Loucy (cell line): ENCODE measurements at regions not wholly inside any gene's neighbourhood (a gene's known extent, or its start where the extent isn't known, plus 50 kb on each side); places are given as distances from the start of the nearest gene placed in this dataset.

Source experiments
- H2AFZ ChIP-seq: fragments of 200-600 bp; sonication (generic); 2 replicates; pipeline ENCODE4 v1.6.0; 2016; ENCODE audit warnings: antibody characterized with exemption, mild to moderate bottlenecking, low read length, moderate library complexity
- H3F3A ChIP-seq: fragments of 200-600 bp; 2 replicates; pipeline ENCODE4 v1.6.0; 2016; ENCODE audit warnings: antibody characterized with exemption, low read depth, mild to moderate bottlenecking
- H3K27me3 ChIP-seq: fragments of 200-600 bp; sonication (generic); 2 replicates; pipeline ENCODE4 v1.6.1; 2014; ENCODE audit warnings: low read length, mild to moderate bottlenecking; ENCODE audit not compliant: insufficient read depth, poor library complexity, severe bottlenecking
- H3K36me3 ChIP-seq: fragments of 200-600 bp; sonication (generic); 2 replicates; pipeline ENCODE4 v1.6.1; 2016; ENCODE audit warnings: low read length; ENCODE audit not compliant: insufficient read depth
- H3K4me1 ChIP-seq: fragments of 200-600 bp; sonication (generic); 2 replicates; pipeline ENCODE4 v1.5.1; 2014; ENCODE audit warnings: low read length, mild to moderate bottlenecking; ENCODE audit not compliant: insufficient read depth, poor library complexity, severe bottlenecking
- H3K4me2 ChIP-seq: fragments of 200-600 bp; sonication (generic); 2 replicates; pipeline ENCODE4 v1.6.0; 2014; ENCODE audit warnings: antibody characterized with exemption, low read length, low read depth, mild to moderate bottlenecking; ENCODE audit not compliant: poor library complexity, severe bottlenecking
- H3K4me3 ChIP-seq: fragments of 200-600 bp; sonication (generic); 2 replicates; pipeline ENCODE4 v1.5.1; 2014; ENCODE audit warnings: low read length, mild to moderate bottlenecking, mixed read lengths; ENCODE audit not compliant: poor library complexity, severe bottlenecking
- H3K79me2 ChIP-seq: fragments of 200-600 bp; sonication (generic); 2 replicates; pipeline ENCODE4 v1.6.1; 2014; ENCODE audit warnings: low read length; ENCODE audit not compliant: insufficient read depth
- H3K9ac ChIP-seq: fragments of 200-600 bp; sonication (generic); 2 replicates; pipeline ENCODE4 v1.6.0; 2014; ENCODE audit warnings: mild to moderate bottlenecking, low read depth, low read length, moderate library complexity; ENCODE audit not compliant: poor library complexity, severe bottlenecking
- H3K9me2 ChIP-seq: fragments of 200-600 bp; sonication (generic); replicated peaks from 2 replicates; pipeline ENCODE4 v1.6.1; 2016; ENCODE audit warnings: low read depth, low read length, mixed read lengths
- H3K9me3 ChIP-seq: fragments of 200-600 bp; sonication (generic); 2 replicates; pipeline ENCODE4 v1.6.1; 2014; ENCODE audit warnings: mild to moderate bottlenecking, antibody characterized with exemption, low read length, low read depth; ENCODE audit not compliant: insufficient read depth
- H4K20me1 ChIP-seq: fragments of 200-600 bp; sonication (generic); 2 replicates; pipeline ENCODE4 v1.6.0; 2014; ENCODE audit warnings: antibody characterized with exemption, low read length, mild to moderate bottlenecking; ENCODE audit not compliant: insufficient read depth, poor library complexity, severe bottlenecking
- CTCF ChIP-seq: fragments of 200-600 bp; sonication (generic); conservative IDR thresholded peaks from 2 replicates; pipeline ENCODE4 v1.5.1; 2014; ENCODE audit warnings: mild to moderate bottlenecking, antibody characterized with exemption, low read length
- EZH2phosphoT487 ChIP-seq: fragments of 200-600 bp; IDR thresholded peaks from 2 replicates; pipeline ENCODE4 v1.6.1; 2018; ENCODE audit warnings: antibody characterized with exemption, mild to moderate bottlenecking, moderate library complexity, borderline replicate concordance

GRCh38 chr9:100937382-100937781, 91.1 kb upstream of the PLPPR1 start:
- no peak overlapping the region for H3K4me3 ChIP-seq
- no peak overlapping the region for H2AFZ ChIP-seq
- no peaks in the 10 kb centered on the region for H3K36me3 ChIP-seq
- H3F3A ChIP-seq, result no peaks in the 10 kb centered on the region
- TF ChIP-seq CTCF (no peak), EZH2phosphoT487 (no peak)
- H3K9me3 ChIP-seq, result no peaks in the 10 kb centered on the region
- H3K9ac ChIP-seq, result no peak overlapping the region
- H3K79me2 ChIP-seq, result no peaks in the 10 kb centered on the region
- no peak overlapping the region for H3K4me2 ChIP-seq
- H3K9me2 ChIP-seq, result no peaks in the 10 kb centered on the region
- H4K20me1 ChIP-seq, result no peaks in the 10 kb centered on the region
- no peaks in the 10 kb centered on the region for H3K27me3 ChIP-seq
- H3K4me1 ChIP-seq, result no peaks in the 10 kb centered on the region

DNA sequence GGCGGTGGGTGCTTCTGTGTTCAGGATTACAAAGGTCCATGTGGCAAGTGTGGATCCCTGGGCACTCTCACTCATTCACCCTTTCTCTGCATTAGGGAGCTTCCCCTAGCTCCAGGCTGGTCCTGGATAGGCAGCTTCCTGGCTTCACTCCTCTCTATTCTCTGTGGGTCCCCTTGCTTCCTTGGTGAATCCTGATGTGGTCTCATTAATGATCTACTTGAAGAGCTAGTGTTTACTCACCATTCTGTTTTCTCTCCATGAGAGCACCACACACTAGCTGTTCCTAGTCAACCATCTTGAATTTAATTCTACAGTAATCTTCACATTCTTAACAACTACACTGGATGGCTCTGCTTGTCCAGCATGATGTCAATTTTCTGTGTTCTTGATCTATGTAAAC, 90.0 kb upstream of the PLPPR1 start:
- H3K79me2 ChIP-seq, result no peaks in the 10 kb centered on the region
- H3K4me2 ChIP-seq, result no peak overlapping the region
- H4K20me1 ChIP-seq, result no peaks in the 10 kb centered on the region
- no peaks in the 10 kb centered on the region for H3K36me3 ChIP-seq
- H3K9me2 ChIP-seq, result no peaks in the 10 kb centered on the region
- no peak overlapping the region for H2AFZ ChIP-seq
- no peaks in the 10 kb centered on the region for H3K27me3 ChIP-seq
- no peaks in the 10 kb centered on the region for H3K4me1 ChIP-seq
- H3F3A ChIP-seq, result no peaks in the 10 kb centered on the region
- TF ChIP-seq CTCF (no peak), EZH2phosphoT487 (no peak)
- H3K9ac ChIP-seq, result no peak overlapping the region
- no peaks in the 10 kb centered on the region for H3K9me3 ChIP-seq
- H3K4me3 ChIP-seq, result no peak overlapping the region

- Histone ChIP-seq H4K20me1 (no peaks in the 10 kb centered on the region), H3K4me3 (no peak overlapping the region), H3K4me2 (no peak overlapping the region), H3K36me3 (no peaks in the 10 kb centered on the region), H3K79me2 (no peaks in the 10 kb centered on the region), H2AFZ (no peak overlapping the region), H3F3A (no peaks in the 10 kb centered on the region), H3K9me2 (no peaks in the 10 kb centered on the region), H3K9me3 (no peaks in the 10 kb centered on the region), H3K4me1 (no peaks in the 10 kb centered on the region), H3K27me3 (no peaks in the 10 kb centered on the region), H3K9ac (no peak overlapping the region)
- TF ChIP-seq CTCF (no peak), EZH2phosphoT487 (no peak)
Measured at GRCh38 chr9:100939636-100940035, 88.9 kb upstream of the PLPPR1 start.
